ENCODE measurements at regions not wholly inside any gene's neighbourhood (a gene's known extent, or its start where the extent isn't known, plus 50 kb on each side); places are given as distances from the start of the nearest gene placed in this dataset.

- POLR2A ChIA-PET, result no interaction called here
- no peak for FAIRE-seq
- Histone ChIP-seq H3K27me3 (ENCODE audit: control insufficient read depth in 2 of 2, insufficient read depth in 2 of 2, low read length in 2 of 2) (no peaks in the 10 kb centered on the region), H3K9me1 (replicated peaks; ENCODE audit: control insufficient read depth, extremely low read depth, insufficient read depth, low read length) (no peaks in the 10 kb centered on the region), H2AFZ (ENCODE audit: low read depth, low read length) (no peak overlapping the region), H3K9me3 (replicated peaks; ENCODE audit: control insufficient read depth, insufficient read depth, low read length) (no peaks in the 10 kb centered on the region), H3K4me1 (ENCODE audit: control insufficient read depth, extremely low read depth, insufficient read depth, low read length) (no peaks in the 10 kb centered on the region), H3K27ac (ENCODE audit: insufficient read depth, low read depth, low read length) (no peak overlapping the region), H3K4me3 (replicated peaks in 1 of 3; ENCODE audit: insufficient read depth in 1 of 3, low read depth in 1 of 3, low read length in 3 of 3) (no peak overlapping the region), H3K36me3 (ENCODE audit: control insufficient read depth in 2 of 2, extremely low read depth in 1 of 2, insufficient read depth in 2 of 2, low read length in 2 of 2) (no peaks in the 10 kb centered on the region), H4K20me1 (replicated peaks; ENCODE audit: control insufficient read depth, extremely low read depth, insufficient read depth, low read length) (no peaks in the 10 kb centered on the region), H3K79me2 (ENCODE audit: control insufficient read depth, insufficient read depth, low read length) (no peaks in the 10 kb centered on the region), H3K4me2 (ENCODE audit: insufficient read depth, low read length) (no peak overlapping the region), H3K9ac (replicated peaks; ENCODE audit: extremely low read depth, insufficient read depth, low read length) (no peak overlapping the region)
- DNase-seq (ENCODE audit: low read depth, low spot score), result no peak
- CTCF ChIA-PET, result no interaction called here
- no TSS peak for BruUV-seq (replicated peaks)
- intact Hi-C loops (cut with micrococcal nuclease), result no loop called here
- dilution Hi-C loops (cut with MboI; ENCODE audit: extremely low pct_ligation_motif_present, low sequenced_read_pairs), result no loop called here
- TF ChIP-seq EZH2 (IDR thresholded peaks at IDR 0.05; ENCODE audit: borderline replicate concordance, low read depth, low read length, severe bottlenecking) (no peak), POLR2A (IDR thresholded peaks at IDR 0.05; ENCODE audit: low read depth, low read length) (no peak), CTCF (IDR thresholded peaks at IDR 0.05; ENCODE audit: extremely low read depth in 1 of 2, insufficient read depth in 1 of 2, low read depth in 1 of 2, low read length in 2 of 2) (no peak), MYC (IDR thresholded peaks at IDR 0.05; ENCODE audit: low read depth, low read length) (no peak), MAX (IDR thresholded peaks at IDR 0.05; ENCODE audit: insufficient read depth, insufficient read length) (no peak), GATA2 (IDR thresholded peaks at IDR 0.05; ENCODE audit: insufficient read depth, insufficient read length, low read depth, low read length) (no peak), POLR2AphosphoS5 (IDR thresholded peaks at IDR 0.05; ENCODE audit: insufficient read depth, low read depth, low read length) (no peak)
These were observed 216.3 kb upstream of the KLHL1 start for GRCh38 chr13:70324519-70324918.
